Tibial nerve (tissue), 3 donors: ENCODE measurements at regions not wholly inside any gene's neighbourhood (a gene's known extent, or its start where the extent isn't known, plus 50 kb on each side); places are given as distances from the start of the nearest gene placed in this dataset.

Source experiments
- POLR2A ChIP-seq, 2 donors: fragments of 450-650 bp; IDR thresholded peaks; one replicate each; pipeline ENCODE4 v1.6.1; 2017; ENCODE audit warnings: antibody characterized with exemption in 2 of 2, mild to moderate bottlenecking in 2 of 2, moderate library complexity in 2 of 2
- TF ChIP-seq, protein P1 (sequence below), 5 experiments: fragments of 200-600 bp in 3 of 5; fragments of 450-650 bp in 2 of 5; sonication (generic) in 3 of 5; IDR thresholded peaks; one replicate each; pipeline ENCODE4 v1.5.1; 2016 to 2019; ENCODE audit warnings: antibody characterized with exemption in 5 of 5, mild to moderate bottlenecking in 3 of 5, moderate library complexity in 2 of 5

DNA sequence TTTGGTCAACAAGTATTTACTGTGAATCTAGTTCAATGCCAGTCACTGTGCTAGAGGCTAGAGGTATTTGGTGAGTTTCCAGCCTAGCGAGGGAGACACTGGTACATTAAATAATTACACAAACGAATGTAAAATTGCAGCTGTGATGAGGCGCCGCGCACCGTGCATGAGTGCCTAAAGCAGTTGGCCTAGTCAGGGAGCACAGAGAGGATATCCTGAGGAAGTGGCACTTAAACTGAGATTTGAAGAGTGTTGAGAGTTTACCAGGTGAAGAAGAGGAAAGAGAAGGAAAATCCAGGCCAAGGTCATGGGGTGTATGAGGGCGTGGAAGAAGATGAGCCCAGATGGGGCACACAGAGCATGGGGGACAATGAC, 157.6 kb upstream of the NDUFV2 start:
- TF ChIP-seq, protein P1, sequence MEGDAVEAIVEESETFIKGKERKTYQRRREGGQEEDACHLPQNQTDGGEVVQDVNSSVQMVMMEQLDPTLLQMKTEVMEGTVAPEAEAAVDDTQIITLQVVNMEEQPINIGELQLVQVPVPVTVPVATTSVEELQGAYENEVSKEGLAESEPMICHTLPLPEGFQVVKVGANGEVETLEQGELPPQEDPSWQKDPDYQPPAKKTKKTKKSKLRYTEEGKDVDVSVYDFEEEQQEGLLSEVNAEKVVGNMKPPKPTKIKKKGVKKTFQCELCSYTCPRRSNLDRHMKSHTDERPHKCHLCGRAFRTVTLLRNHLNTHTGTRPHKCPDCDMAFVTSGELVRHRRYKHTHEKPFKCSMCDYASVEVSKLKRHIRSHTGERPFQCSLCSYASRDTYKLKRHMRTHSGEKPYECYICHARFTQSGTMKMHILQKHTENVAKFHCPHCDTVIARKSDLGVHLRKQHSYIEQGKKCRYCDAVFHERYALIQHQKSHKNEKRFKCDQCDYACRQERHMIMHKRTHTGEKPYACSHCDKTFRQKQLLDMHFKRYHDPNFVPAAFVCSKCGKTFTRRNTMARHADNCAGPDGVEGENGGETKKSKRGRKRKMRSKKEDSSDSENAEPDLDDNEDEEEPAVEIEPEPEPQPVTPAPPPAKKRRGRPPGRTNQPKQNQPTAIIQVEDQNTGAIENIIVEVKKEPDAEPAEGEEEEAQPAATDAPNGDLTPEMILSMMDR (IDR thresholded peaks at IDR 0.05), result no peak
- TF ChIP-seq POLR2A (IDR thresholded peaks at IDR 0.05), result no peak
